ENCODE measurements at regions not wholly inside any gene's neighbourhood (a gene's known extent, or its start where the extent isn't known, plus 50 kb on each side); places are given as distances from the start of the nearest gene placed in this dataset.
A peak's percentile ranks its signal among the peaks of the same experiment; 100 is the strongest.

GRCh38 chr4:11009281-11009680 is 324.7 kb upstream of the CLNK start:
- no peak overlapping the region for H3K27ac Mint-ChIP-seq
- H3K4me1 Mint-ChIP-seq, result peaks cover 17% of the 10 kb centered on the region
- no peaks in the 10 kb centered on the region for H3K36me3 Mint-ChIP-seq (ENCODE audit: low read depth)
- H3K4me3 Mint-ChIP-seq, result no peak overlapping the region
- no peak for DNase-seq
- no peak for TF ChIP-seq CTCF (IDR thresholded peaks at IDR 0.05)
- H3K9me3 Mint-ChIP-seq, result peaks cover 10% of the 10 kb centered on the region
- H3K27me3 Mint-ChIP-seq (ENCODE audit: low read depth, poor library complexity), result peaks cover 2% of the 10 kb centered on the region

GRCh38 chr4:11005300-11005699 is 320.7 kb upstream of the CLNK start:
- no peaks in the 10 kb centered on the region for H3K36me3 Mint-ChIP-seq (ENCODE audit: low read depth)
- H3K4me3 Mint-ChIP-seq, result no peak overlapping the region
- no peaks in the 10 kb centered on the region for H3K27me3 Mint-ChIP-seq (ENCODE audit: low read depth, poor library complexity)
- no peak for DNase-seq
- no peak for TF ChIP-seq CTCF (IDR thresholded peaks at IDR 0.05)
- H3K4me1 Mint-ChIP-seq, result peaks cover 29% of the 10 kb centered on the region
- H3K27ac Mint-ChIP-seq, result no peak overlapping the region
- peaks cover 13% of the 10 kb centered on the region for H3K9me3 Mint-ChIP-seq

- Mint-ChIP-seq H3K27ac (no peak overlapping the region), H3K27me3 (ENCODE audit: low read depth, poor library complexity) (no peaks in the 10 kb centered on the region), H3K4me1 (peaks cover 34% of the 10 kb centered on the region), H3K4me3 (no peak overlapping the region), H3K36me3 (ENCODE audit: low read depth) (no peaks in the 10 kb centered on the region), H3K9me3 (peaks cover 13% of the 10 kb centered on the region)
- no peak for TF ChIP-seq CTCF (IDR thresholded peaks at IDR 0.05)
- no peak for DNase-seq
Observed at GRCh38 chr4:11004818-11005217, 320.2 kb upstream of the CLNK start.

- Mint-ChIP-seq H3K36me3 (ENCODE audit: low read depth) (no peaks in the 10 kb centered on the region), H3K4me1 (peaks cover 46% of the 10 kb centered on the region), H3K4me3 (no peak overlapping the region), H3K9me3 (peaks cover 7% of the 10 kb centered on the region), H3K27ac (no peak overlapping the region), H3K27me3 (ENCODE audit: low read depth, poor library complexity) (no peaks in the 10 kb centered on the region)
- TF ChIP-seq CTCF (IDR thresholded peaks at IDR 0.05), result no peak
- DNase-seq, result no peak
Observed at GRCh38 chr4:11002961-11003360, 318.4 kb upstream of the CLNK start.

GRCh38 chr4:10998846-10999245 is 314.3 kb upstream of the CLNK start:
- Mint-ChIP-seq H3K4me1 (peaks cover 41% of the 10 kb centered on the region), H3K36me3 (ENCODE audit: low read depth) (no peaks in the 10 kb centered on the region), H3K27ac (peak overlapping the region; percentile 16), H3K9me3 (peaks cover 3% of the 10 kb centered on the region), H3K4me3 (no peak overlapping the region), H3K27me3 (ENCODE audit: low read depth, poor library complexity) (no peaks in the 10 kb centered on the region)
- no peak for DNase-seq
- TF ChIP-seq CTCF (IDR thresholded peaks at IDR 0.05), result no peak

- no peak overlapping the region for H3K4me3 Mint-ChIP-seq
- H3K4me1 Mint-ChIP-seq, result peaks cover 16% of the 10 kb centered on the region
- H3K9me3 Mint-ChIP-seq, result peaks cover 4% of the 10 kb centered on the region
- H3K27ac Mint-ChIP-seq, result no peak overlapping the region
- no peaks in the 10 kb centered on the region for H3K27me3 Mint-ChIP-seq (ENCODE audit: low read depth, poor library complexity)
- no peaks in the 10 kb centered on the region for H3K36me3 Mint-ChIP-seq (ENCODE audit: low read depth)
- no peak for TF ChIP-seq CTCF (IDR thresholded peaks at IDR 0.05)
- DNase-seq, result no peak
Observed at GRCh38 chr4:10984815-10985214, 300.2 kb upstream of the CLNK start.
